Activated CD8-positive, alpha-beta T cell treated with anti-CD3 and anti-CD28 coated beads for 36 hours (primary cell): ENCODE measurements at regions not wholly inside any gene's neighbourhood (a gene's known extent, or its start where the extent isn't known, plus 50 kb on each side); places are given as distances from the start of the nearest gene placed in this dataset.

Experiments used
- ATAC-seq: fragments of 200-7000 bp; cut with Tn5 transposase; one replicate; pipeline ENCODE4 v1.10.0; 2021; ENCODE audit warnings: mild to moderate bottlenecking, moderate library complexity
- CTCF ChIA-PET: fragments of 350-600 bp; sonication (Branson Sonifier 250); formaldehyde crosslinking; loops from one replicate; lab custom pipeline; 2021; ENCODE audit warnings: antibody characterized with exemption; lab: Charles Lee
- POLR2A ChIA-PET: fragments of 350-600 bp; sonication (Branson Sonifier 250); formaldehyde crosslinking; loops from one replicate; lab custom pipeline; 2021; ENCODE audit warnings: antibody characterized with exemption; lab: Charles Lee
- DNase-seq: peaks from one replicate; pipeline ENCODE4 v3.0.0-alpha.2; 2020
- H3K27ac Mint-ChIP-seq: one replicate; pipeline ENCODE4 v1.8.0; 2021; ENCODE audit warnings: mild to moderate bottlenecking, mixed read lengths
- H3K27me3 Mint-ChIP-seq: one replicate; pipeline ENCODE4 v1.8.0; 2021; ENCODE audit warnings: mixed read lengths
- H3K36me3 Mint-ChIP-seq: one replicate; pipeline ENCODE4 v1.8.0; 2021; ENCODE audit warnings: low read depth, mixed read lengths
- H3K4me1 Mint-ChIP-seq: one replicate; pipeline ENCODE4 v1.8.0; 2021; ENCODE audit warnings: low read depth, mixed read lengths
- H3K4me3 Mint-ChIP-seq: one replicate; pipeline ENCODE4 v1.8.0; 2021; ENCODE audit warnings: mild to moderate bottlenecking, moderate library complexity, mixed read lengths
- H3K9me3 Mint-ChIP-seq: one replicate; pipeline ENCODE4 v1.8.0; 2021; ENCODE audit warnings: mixed read lengths
- intact Hi-C: fragments of 100-400 bp; cut with micrococcal nuclease; formaldehyde crosslinking; loops from one replicate; pipeline ENCODE4 v1.10.0; 2022
- TF ChIP-seq, protein P1 (sequence below): fragments of 200-600 bp; IDR thresholded peaks from one replicate; pipeline ENCODE4 v1.8.0; 2022; ENCODE audit warnings: antibody characterized with exemption, mild to moderate bottlenecking

DNA sequence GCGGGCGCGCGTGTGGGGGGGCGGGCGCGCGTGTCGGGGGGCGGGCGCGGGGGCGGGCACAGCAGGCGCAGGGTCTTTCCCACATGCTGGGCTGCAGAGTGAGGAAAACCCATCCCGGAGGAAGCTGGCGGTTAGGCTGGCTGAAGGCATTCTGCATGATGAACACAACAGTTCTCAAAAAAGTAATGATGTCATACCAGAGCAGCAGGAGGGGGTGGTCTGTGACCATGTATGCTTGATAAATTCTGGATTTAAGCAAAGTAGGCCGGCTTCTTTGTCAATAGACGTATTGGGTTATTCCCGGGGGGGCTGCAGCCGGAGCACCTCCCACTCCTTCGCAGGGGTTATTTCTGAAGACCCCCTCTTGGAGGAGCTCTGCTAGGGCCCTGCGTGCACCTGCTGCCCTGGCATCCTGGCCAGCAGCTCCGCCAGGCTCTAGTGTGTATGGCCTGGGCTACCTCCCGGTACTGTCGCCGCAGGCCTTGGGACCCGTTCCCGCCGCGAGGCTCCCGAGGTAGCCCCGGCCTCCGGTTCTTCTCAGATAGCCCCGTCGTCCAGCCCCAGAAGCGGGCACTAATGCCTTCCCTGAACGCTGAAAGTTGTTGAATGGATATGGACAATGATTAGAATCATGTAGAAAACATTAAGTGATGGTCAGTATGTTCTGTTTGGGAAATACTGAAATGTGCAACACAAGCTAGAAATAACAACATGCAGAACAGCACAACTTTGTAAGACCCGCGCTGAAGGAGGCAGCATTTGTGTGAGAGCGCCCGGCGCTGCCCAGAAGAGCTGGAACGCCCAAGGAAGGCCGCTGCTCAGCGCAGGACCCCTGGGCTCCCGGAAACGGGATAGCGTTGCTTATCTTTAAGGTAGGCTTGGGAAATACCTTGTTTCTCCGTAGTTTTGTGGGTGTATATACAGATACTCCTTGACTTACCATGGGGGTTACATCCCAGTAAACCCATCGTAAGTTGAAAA lies 101.4 kb upstream of the RAB6C start:
- no peaks in the 10 kb centered on the region for H3K9me3 Mint-ChIP-seq
- TF ChIP-seq, protein P1, sequence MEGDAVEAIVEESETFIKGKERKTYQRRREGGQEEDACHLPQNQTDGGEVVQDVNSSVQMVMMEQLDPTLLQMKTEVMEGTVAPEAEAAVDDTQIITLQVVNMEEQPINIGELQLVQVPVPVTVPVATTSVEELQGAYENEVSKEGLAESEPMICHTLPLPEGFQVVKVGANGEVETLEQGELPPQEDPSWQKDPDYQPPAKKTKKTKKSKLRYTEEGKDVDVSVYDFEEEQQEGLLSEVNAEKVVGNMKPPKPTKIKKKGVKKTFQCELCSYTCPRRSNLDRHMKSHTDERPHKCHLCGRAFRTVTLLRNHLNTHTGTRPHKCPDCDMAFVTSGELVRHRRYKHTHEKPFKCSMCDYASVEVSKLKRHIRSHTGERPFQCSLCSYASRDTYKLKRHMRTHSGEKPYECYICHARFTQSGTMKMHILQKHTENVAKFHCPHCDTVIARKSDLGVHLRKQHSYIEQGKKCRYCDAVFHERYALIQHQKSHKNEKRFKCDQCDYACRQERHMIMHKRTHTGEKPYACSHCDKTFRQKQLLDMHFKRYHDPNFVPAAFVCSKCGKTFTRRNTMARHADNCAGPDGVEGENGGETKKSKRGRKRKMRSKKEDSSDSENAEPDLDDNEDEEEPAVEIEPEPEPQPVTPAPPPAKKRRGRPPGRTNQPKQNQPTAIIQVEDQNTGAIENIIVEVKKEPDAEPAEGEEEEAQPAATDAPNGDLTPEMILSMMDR = no peak
- peak overlapping the region; percentile 67 for H3K27ac Mint-ChIP-seq
- intact Hi-C loops = no loop called here
- H3K4me3 Mint-ChIP-seq = peak overlapping the region; percentile 63
- ATAC-seq (peak; percentile 57), DNase-seq (no peak)
- H3K27me3 Mint-ChIP-seq = no peaks in the 10 kb centered on the region
- CTCF ChIA-PET = no interaction called here
- peaks cover 7% of the 10 kb centered on the region for H3K4me1 Mint-ChIP-seq
- H3K36me3 Mint-ChIP-seq = no peaks in the 10 kb centered on the region
- POLR2A ChIA-PET = interaction anchor here (0.7 kb wide), 1 partner anchor 594 kb away, joined by 3 read pairs; no protein-coding TSS in a partner anchor

DNA sequence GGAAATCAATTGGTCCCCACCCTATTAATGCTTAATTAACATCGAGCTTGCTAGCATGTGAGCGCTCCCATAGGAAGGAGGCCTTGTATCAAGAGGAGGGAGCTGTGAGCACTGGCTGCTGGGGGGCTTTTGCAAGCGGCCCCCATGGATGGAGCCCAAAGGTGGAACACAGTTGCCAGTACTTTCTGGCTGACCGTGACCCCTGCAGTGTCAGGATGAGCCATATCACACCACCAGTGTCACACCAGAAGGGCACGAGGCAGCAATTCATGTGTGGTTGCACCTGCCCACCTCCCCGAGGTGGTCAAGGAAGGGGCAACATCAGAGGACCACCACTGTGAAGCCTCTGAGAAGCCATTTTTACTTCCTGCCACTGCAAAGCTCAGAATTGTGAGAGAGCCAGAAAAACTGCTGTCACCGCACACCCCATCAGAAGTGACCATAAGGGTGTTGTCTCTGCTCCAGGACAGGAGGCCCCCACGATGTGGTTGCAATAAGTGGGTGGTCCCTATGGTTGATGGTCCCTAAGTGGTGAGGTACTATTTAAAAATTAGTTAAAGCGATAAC lies 99.8 kb upstream of the RAB6C start:
- intact Hi-C loops = no loop called here
- no peak overlapping the region for H3K27ac Mint-ChIP-seq
- ChIA-PET CTCF (interaction anchor here (0.6 kb wide), 1 partner anchor 11 kb away, joined by 3 read pairs; no protein-coding TSS in a partner anchor), POLR2A (interaction anchor here (1.0 kb wide), 1 partner anchor 9 kb away, joined by 3 read pairs; no protein-coding TSS in a partner anchor)
- TF ChIP-seq, protein P1 = no peak
- H3K36me3 Mint-ChIP-seq = no peaks in the 10 kb centered on the region
- H3K9me3 Mint-ChIP-seq = no peaks in the 10 kb centered on the region
- no peak for ATAC-seq
- no peak for DNase-seq
- no peak overlapping the region for H3K4me3 Mint-ChIP-seq
- H3K4me1 Mint-ChIP-seq = peaks cover 7% of the 10 kb centered on the region
- no peaks in the 10 kb centered on the region for H3K27me3 Mint-ChIP-seq

DNA sequence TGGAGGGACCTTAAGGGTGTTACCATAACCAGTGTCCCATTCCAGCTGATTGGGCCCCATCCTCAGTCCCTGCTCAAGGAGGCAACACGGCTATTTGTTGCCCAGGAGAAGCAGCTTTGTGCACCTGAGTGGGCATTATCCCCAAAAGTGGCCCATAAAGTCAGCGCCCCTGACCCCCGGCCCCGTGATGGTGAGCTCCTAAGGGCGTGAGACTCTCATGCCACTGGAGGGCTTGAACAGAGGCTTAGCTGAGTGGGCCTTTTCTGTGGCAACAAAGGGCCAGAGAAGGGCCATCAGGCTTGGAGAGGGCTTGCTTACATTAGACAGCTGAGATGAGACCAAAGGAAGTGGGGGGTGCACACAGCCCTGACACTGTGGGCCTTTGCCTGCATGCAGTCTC lies 99.2 kb upstream of the RAB6C start:
- no peaks in the 10 kb centered on the region for H3K27me3 Mint-ChIP-seq
- TF ChIP-seq, protein P1 = no peak
- no peaks in the 10 kb centered on the region for H3K36me3 Mint-ChIP-seq
- DNase-seq (no peak), ATAC-seq (no peak)
- no peaks in the 10 kb centered on the region for H3K9me3 Mint-ChIP-seq
- peaks cover 7% of the 10 kb centered on the region for H3K4me1 Mint-ChIP-seq
- H3K27ac Mint-ChIP-seq = no peak overlapping the region
- ChIA-PET CTCF (interaction anchor here (0.6 kb wide), 1 partner anchor 10 kb away, joined by 3 read pairs; no protein-coding TSS in a partner anchor), POLR2A (interaction anchor here (0.9 kb wide), 1 partner anchor 18 kb away, joined by 3 read pairs; no protein-coding TSS in a partner anchor)
- intact Hi-C loops = no loop called here
- H3K4me3 Mint-ChIP-seq = no peak overlapping the region

DNA sequence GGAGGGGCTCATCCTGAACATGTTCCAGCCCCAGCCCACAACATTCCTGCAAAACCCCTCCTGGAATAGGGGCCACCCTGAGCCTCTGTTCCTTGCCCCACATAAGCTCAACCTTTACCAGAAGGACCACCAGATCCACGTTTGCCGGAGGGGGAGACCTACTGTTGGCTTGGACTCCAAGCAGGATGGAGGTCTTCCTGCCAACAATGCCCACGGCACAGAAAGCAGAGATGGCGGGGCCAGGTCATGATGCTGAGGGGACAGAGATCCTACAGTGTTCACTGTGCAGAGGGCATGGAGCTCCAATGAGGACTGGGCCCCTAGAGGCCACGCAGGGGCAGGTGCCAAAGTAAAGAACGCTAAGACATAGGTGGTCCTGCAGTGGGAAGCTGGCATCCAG lies 98.5 kb upstream of the RAB6C start:
- H3K4me3 Mint-ChIP-seq = no peak overlapping the region
- ATAC-seq (no peak), DNase-seq (no peak)
- TF ChIP-seq, protein P1 = no peak
- no peaks in the 10 kb centered on the region for H3K27me3 Mint-ChIP-seq
- peaks cover 7% of the 10 kb centered on the region for H3K4me1 Mint-ChIP-seq
- POLR2A ChIA-PET = interaction anchor here (0.9 kb wide), 1 partner anchor 18 kb away, joined by 3 read pairs; no protein-coding TSS in a partner anchor
- CTCF ChIA-PET = no interaction called here
- intact Hi-C loops = no loop called here
- no peaks in the 10 kb centered on the region for H3K9me3 Mint-ChIP-seq
- no peak overlapping the region for H3K27ac Mint-ChIP-seq
- H3K36me3 Mint-ChIP-seq = no peaks in the 10 kb centered on the region
